ENCODE measurements at regions not wholly inside any gene's neighbourhood (a gene's known extent, or its start where the extent isn't known, plus 50 kb on each side); places are given as distances from the start of the nearest gene placed in this dataset.

- no peak for TF ChIP-seq TAF1 (IDR thresholded peaks at IDR 0.05; ENCODE audit: borderline replicate concordance, insufficient read depth, low read length)
- TF ChIP-seq POLR2AphosphoS5 (IDR thresholded peaks at IDR 0.05; ENCODE audit: low read depth, low read length), result no peak
- TF ChIP-seq SIN3A (IDR thresholded peaks at IDR 0.05; ENCODE audit: borderline replicate concordance, insufficient read depth, low read length), result no peak
- TF ChIP-seq FOXP2 (optimal IDR thresholded peaks at IDR 0.05; ENCODE audit: borderline replicate concordance, extremely low read depth, extremely low read length, insufficient read depth), result no peak
- no peak for TF ChIP-seq REST (IDR thresholded peaks at IDR 0.05; ENCODE audit: insufficient read depth in 1 of 2, low read depth in 2 of 2, low read length in 2 of 2)
These were observed 454.7 kb downstream of the SQOR start for GRCh38 chr15:46089467-46089935.

DNA sequence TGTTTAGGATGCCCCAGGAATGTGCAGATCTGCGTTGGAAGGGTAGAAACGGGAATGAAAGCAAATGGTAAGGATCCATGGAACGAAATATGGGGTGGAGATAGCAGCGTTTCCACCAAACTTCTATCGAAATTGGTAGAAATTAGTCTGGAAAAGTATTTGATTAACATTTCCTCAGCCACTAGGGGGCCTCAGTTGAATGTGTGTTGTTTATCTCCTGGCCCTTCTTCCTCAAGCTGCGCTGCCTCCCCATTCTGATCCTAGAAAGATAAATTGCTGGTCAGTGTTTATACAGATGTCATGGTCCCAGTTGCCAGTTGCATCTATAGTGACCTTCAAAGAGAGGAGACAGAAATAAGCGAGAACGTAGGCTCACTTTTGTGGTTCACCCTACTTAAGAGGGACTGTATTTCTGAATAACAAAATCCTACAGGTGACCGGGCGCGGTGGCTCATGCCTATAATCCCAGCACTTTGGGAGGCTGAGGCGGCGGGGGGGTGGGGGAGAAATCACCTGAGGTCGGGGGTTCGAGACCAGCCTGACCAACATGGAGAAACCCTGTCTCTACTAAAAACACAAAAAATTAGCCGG lies 457.1 kb downstream of the SQOR start:
- TF ChIP-seq POLR2AphosphoS5 (IDR thresholded peaks at IDR 0.05; ENCODE audit: low read depth, low read length) (no peak), TAF1 (IDR thresholded peaks at IDR 0.05; ENCODE audit: borderline replicate concordance, insufficient read depth, low read length) (no peak), REST (IDR thresholded peaks at IDR 0.05; ENCODE audit: insufficient read depth in 1 of 2, low read depth in 2 of 2, low read length in 2 of 2) (no peak), FOXP2 (optimal IDR thresholded peaks at IDR 0.05; ENCODE audit: borderline replicate concordance, extremely low read depth, extremely low read length, insufficient read depth) (no peak), SIN3A (IDR thresholded peaks at IDR 0.05; ENCODE audit: borderline replicate concordance, insufficient read depth, low read length) (no peak)

DNA sequence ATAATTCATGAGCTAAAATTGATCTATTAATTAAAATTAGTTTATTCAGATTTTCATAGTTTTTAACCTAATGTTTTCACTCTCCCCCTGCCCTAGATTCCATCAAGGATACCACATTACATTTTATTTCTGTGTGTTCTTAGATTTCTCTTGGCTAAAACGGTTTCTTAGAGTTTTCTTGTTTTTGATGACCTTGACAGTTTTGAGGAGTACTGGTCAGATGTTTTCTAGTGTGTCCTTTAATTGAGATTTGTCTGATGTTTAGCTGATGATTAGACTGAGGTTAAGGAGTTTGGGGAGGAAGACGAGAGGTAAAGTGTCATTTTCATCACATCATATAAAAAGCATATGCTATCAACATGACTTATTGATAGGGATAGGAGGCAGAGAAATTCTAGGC lies 475.9 kb downstream of the SQOR start:
- TF ChIP-seq POLR2AphosphoS5 (IDR thresholded peaks at IDR 0.05; ENCODE audit: low read depth, low read length) (no peak), FOXP2 (optimal IDR thresholded peaks at IDR 0.05; ENCODE audit: borderline replicate concordance, extremely low read depth, extremely low read length, insufficient read depth) (no peak), REST (IDR thresholded peaks at IDR 0.05; ENCODE audit: insufficient read depth in 1 of 2, low read depth in 2 of 2, low read length in 2 of 2) (no peak), SIN3A (IDR thresholded peaks at IDR 0.05; ENCODE audit: borderline replicate concordance, insufficient read depth, low read length) (no peak), TAF1 (IDR thresholded peaks at IDR 0.05; ENCODE audit: borderline replicate concordance, insufficient read depth, low read length) (no peak)

DNA sequence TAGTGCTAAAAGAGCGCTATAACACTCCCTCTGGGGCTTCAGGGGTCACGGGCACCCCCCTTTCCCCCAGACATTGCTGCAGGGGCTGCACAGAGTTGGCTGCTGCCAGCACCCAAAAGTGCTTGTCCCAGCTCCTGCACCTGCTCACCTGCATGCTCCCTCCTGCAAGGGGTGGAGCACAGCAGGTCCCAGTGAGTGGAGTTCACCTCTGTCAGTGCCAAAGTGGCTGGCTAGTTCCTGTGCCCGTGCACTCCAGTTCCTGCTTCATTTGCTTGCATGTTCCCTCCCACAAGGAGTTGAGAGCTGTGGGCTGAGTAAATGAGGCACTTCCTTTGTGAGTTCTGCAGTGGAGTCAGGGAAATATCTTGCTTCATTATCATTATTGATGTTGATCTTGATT lies 476.9 kb downstream of the SQOR start:
- TF ChIP-seq TAF1 (IDR thresholded peaks at IDR 0.05; ENCODE audit: borderline replicate concordance, insufficient read depth, low read length) (no peak), POLR2AphosphoS5 (IDR thresholded peaks at IDR 0.05; ENCODE audit: low read depth, low read length) (no peak), REST (IDR thresholded peaks at IDR 0.05; ENCODE audit: insufficient read depth in 1 of 2, low read depth in 2 of 2, low read length in 2 of 2) (no peak), FOXP2 (optimal IDR thresholded peaks at IDR 0.05; ENCODE audit: borderline replicate concordance, extremely low read depth, extremely low read length, insufficient read depth) (no peak), SIN3A (IDR thresholded peaks at IDR 0.05; ENCODE audit: borderline replicate concordance, insufficient read depth, low read length) (no peak)
